ENCODE measurements at regions not wholly inside any gene's neighbourhood (a gene's known extent, or its start where the extent isn't known, plus 50 kb on each side); places are given as distances from the start of the nearest gene placed in this dataset.

DNA sequence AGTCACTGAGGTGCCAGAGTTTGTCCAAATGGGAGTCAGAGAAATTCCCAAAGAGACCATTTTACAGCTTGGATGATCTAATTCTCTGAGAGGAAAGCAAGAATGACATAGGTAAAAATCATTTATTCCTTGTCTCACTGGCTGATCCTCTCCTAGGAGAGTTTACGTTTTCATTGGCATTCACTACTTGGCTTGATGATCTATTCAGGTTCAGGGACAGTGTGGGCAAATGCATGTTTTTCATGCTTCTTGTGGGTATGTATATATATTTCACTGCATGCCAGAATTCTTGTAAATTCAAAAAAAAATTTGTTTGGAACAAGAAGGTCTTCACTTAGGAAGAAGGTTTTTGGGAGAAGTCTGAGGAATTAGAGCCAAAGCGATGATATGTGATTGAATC is 403.4 kb upstream of the JAG1 start:
- Mint-ChIP-seq H3K27me3 (ENCODE audit: insufficient read depth, low read depth, poor library complexity) (no peaks in the 10 kb centered on the region), H3K27ac (no peak overlapping the region), H3K4me3 (no peak overlapping the region), H3K4me1 (no peaks in the 10 kb centered on the region), H3K36me3 (ENCODE audit: low read depth) (no peaks in the 10 kb centered on the region), H3K9me3 (no peaks in the 10 kb centered on the region)
- Histone ChIP-seq H3F3A (replicated peaks; ENCODE audit: low read depth) (no peaks in the 10 kb centered on the region), H2AFZ (no peak overlapping the region), H3K9me2 (ENCODE audit: insufficient read depth) (no peaks in the 10 kb centered on the region), H3K4me1 (ENCODE audit: insufficient read depth) (no peaks in the 10 kb centered on the region), H3K4me3 (no peak overlapping the region), H3K27ac (ENCODE audit: low read depth) (no peak overlapping the region), H3K79me2 (replicated peaks; ENCODE audit: insufficient read depth) (no peaks in the 10 kb centered on the region), H3K36me3 (ENCODE audit: insufficient read depth) (no peaks in the 10 kb centered on the region), H4K20me1 (replicated peaks; ENCODE audit: insufficient read depth) (no peaks in the 10 kb centered on the region), H3K4me2 (no peak overlapping the region), H3K27me3 (ENCODE audit: insufficient read depth) (no peaks in the 10 kb centered on the region)
- DNase-seq (ENCODE audit: low spot score) = no peak
- no peak for ATAC-seq
- TF ChIP-seq CREB1 (CRISPR knock-in tag; IDR thresholded peaks at IDR 0.05; ENCODE audit: low read depth) (no peak), ZNF114 (CRISPR knock-in tag; IDR thresholded peaks at IDR 0.05) (no peak), POLR2AphosphoS5 (IDR thresholded peaks at IDR 0.05; ENCODE audit: low read depth) (no peak), EZH2phosphoT487 (IDR thresholded peaks at IDR 0.05; ENCODE audit: unreplicated experiment) (no peak), STAT1 (IDR thresholded peaks at IDR 0.05; ENCODE audit: unreplicated experiment) (no peak), JUNB (IDR thresholded peaks at IDR 0.05; ENCODE audit: unreplicated experiment) (no peak), NANOG (IDR thresholded peaks at IDR 0.05; ENCODE audit: borderline replicate concordance) (no peak), ZNF331 (CRISPR knock-in tag; IDR thresholded peaks at IDR 0.05; ENCODE audit: low read depth) (no peak), EZH2 (IDR thresholded peaks at IDR 0.05; ENCODE audit: low read depth, unreplicated experiment) (no peak)
- TF ChIP-seq, protein P1, sequence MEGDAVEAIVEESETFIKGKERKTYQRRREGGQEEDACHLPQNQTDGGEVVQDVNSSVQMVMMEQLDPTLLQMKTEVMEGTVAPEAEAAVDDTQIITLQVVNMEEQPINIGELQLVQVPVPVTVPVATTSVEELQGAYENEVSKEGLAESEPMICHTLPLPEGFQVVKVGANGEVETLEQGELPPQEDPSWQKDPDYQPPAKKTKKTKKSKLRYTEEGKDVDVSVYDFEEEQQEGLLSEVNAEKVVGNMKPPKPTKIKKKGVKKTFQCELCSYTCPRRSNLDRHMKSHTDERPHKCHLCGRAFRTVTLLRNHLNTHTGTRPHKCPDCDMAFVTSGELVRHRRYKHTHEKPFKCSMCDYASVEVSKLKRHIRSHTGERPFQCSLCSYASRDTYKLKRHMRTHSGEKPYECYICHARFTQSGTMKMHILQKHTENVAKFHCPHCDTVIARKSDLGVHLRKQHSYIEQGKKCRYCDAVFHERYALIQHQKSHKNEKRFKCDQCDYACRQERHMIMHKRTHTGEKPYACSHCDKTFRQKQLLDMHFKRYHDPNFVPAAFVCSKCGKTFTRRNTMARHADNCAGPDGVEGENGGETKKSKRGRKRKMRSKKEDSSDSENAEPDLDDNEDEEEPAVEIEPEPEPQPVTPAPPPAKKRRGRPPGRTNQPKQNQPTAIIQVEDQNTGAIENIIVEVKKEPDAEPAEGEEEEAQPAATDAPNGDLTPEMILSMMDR (conservative IDR thresholded peaks at IDR 0.05; ENCODE audit: low read depth in 2 of 2) = no peak
- TF ChIP-seq, protein P2, sequence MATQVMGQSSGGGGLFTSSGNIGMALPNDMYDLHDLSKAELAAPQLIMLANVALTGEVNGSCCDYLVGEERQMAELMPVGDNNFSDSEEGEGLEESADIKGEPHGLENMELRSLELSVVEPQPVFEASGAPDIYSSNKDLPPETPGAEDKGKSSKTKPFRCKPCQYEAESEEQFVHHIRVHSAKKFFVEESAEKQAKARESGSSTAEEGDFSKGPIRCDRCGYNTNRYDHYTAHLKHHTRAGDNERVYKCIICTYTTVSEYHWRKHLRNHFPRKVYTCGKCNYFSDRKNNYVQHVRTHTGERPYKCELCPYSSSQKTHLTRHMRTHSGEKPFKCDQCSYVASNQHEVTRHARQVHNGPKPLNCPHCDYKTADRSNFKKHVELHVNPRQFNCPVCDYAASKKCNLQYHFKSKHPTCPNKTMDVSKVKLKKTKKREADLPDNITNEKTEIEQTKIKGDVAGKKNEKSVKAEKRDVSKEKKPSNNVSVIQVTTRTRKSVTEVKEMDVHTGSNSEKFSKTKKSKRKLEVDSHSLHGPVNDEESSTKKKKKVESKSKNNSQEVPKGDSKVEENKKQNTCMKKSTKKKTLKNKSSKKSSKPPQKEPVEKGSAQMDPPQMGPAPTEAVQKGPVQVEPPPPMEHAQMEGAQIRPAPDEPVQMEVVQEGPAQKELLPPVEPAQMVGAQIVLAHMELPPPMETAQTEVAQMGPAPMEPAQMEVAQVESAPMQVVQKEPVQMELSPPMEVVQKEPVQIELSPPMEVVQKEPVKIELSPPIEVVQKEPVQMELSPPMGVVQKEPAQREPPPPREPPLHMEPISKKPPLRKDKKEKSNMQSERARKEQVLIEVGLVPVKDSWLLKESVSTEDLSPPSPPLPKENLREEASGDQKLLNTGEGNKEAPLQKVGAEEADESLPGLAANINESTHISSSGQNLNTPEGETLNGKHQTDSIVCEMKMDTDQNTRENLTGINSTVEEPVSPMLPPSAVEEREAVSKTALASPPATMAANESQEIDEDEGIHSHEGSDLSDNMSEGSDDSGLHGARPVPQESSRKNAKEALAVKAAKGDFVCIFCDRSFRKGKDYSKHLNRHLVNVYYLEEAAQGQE (IDR thresholded peaks at IDR 0.05; ENCODE audit: unreplicated experiment) = no peak
- TF ChIP-seq, protein P3, sequence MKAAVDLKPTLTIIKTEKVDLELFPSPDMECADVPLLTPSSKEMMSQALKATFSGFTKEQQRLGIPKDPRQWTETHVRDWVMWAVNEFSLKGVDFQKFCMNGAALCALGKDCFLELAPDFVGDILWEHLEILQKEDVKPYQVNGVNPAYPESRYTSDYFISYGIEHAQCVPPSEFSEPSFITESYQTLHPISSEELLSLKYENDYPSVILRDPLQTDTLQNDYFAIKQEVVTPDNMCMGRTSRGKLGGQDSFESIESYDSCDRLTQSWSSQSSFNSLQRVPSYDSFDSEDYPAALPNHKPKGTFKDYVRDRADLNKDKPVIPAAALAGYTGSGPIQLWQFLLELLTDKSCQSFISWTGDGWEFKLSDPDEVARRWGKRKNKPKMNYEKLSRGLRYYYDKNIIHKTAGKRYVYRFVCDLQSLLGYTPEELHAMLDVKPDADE (IDR thresholded peaks at IDR 0.05) = no peak
- TF ChIP-seq, protein P4, sequence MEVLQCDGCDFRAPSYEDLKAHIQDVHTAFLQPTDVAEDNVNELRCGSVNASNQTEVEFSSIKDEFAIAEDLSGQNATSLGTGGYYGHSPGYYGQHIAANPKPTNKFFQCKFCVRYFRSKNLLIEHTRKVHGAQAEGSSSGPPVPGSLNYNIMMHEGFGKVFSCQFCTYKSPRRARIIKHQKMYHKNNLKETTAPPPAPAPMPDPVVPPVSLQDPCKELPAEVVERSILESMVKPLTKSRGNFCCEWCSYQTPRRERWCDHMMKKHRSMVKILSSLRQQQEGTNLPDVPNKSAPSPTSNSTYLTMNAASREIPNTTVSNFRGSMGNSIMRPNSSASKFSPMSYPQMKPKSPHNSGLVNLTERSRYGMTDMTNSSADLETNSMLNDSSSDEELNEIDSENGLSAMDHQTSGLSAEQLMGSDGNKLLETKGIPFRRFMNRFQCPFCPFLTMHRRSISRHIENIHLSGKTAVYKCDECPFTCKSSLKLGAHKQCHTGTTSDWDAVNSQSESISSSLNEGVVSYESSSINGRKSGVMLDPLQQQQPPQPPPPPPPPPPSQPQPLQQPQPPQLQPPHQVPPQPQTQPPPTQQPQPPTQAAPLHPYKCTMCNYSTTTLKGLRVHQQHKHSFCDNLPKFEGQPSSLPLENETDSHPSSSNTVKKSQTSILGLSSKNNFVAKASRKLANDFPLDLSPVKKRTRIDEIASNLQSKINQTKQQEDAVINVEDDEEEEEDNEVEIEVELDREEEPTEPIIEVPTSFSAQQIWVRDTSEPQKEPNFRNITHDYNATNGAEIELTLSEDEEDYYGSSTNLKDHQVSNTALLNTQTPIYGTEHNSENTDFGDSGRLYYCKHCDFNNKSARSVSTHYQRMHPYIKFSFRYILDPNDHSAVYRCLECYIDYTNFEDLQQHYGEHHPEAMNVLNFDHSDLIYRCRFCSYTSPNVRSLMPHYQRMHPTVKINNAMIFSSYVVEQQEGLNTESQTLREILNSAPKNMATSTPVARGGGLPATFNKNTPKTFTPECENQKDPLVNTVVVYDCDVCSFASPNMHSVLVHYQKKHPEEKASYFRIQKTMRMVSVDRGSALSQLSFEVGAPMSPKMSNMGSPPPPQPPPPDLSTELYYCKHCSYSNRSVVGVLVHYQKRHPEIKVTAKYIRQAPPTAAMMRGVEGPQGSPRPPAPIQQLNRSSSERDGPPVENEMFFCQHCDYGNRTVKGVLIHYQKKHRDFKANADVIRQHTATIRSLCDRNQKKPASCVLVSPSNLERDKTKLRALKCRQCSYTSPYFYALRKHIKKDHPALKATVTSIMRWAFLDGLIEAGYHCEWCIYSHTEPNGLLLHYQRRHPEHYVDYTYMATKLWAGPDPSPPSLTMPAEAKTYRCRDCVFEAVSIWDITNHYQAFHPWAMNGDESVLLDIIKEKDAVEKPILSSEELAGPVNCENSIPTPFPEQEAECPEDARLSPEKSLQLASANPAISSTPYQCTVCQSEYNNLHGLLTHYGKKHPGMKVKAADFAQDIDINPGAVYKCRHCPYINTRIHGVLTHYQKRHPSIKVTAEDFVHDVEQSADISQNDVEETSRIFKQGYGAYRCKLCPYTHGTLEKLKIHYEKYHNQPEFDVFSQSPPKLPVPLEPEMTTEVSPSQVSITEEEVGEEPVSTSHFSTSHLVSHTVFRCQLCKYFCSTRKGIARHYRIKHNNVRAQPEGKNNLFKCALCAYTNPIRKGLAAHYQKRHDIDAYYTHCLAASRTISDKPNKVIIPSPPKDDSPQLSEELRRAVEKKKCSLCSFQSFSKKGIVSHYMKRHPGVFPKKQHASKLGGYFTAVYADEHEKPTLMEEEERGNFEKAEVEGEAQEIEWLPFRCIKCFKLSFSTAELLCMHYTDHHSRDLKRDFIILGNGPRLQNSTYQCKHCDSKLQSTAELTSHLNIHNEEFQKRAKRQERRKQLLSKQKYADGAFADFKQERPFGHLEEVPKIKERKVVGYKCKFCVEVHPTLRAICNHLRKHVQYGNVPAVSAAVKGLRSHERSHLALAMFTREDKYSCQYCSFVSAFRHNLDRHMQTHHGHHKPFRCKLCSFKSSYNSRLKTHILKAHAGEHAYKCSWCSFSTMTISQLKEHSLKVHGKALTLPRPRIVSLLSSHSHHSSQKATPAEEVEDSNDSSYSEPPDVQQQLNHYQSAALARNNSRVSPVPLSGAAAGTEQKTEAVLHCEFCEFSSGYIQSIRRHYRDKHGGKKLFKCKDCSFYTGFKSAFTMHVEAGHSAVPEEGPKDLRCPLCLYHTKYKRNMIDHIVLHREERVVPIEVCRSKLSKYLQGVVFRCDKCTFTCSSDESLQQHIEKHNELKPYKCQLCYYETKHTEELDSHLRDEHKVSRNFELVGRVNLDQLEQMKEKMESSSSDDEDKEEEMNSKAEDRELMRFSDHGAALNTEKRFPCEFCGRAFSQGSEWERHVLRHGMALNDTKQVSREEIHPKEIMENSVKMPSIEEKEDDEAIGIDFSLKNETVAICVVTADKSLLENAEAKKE (CRISPR knock-in tag; IDR thresholded peaks at IDR 0.05) = no peak

All from GM23338 (cell line).